PC-9 (cell line): ENCODE measurements at regions not wholly inside any gene's neighbourhood (a gene's known extent, or its start where the extent isn't known, plus 50 kb on each side); places are given as distances from the start of the nearest gene placed in this dataset.

ENCODE experiments used
- CTCF ChIP-seq: fragments of 200-600 bp; sonication (generic); conservative IDR thresholded peaks from 2 replicates; pipeline ENCODE4 v1.6.1; 2017; ENCODE audit warnings: mixed run types, antibody characterized with exemption, mild to moderate bottlenecking, moderate library complexity
- EZH2 ChIP-seq: fragments of 200-600 bp; sonication (generic); IDR thresholded peaks from 2 replicates; pipeline ENCODE4 v1.8.0; 2017; ENCODE audit warnings: antibody characterized with exemption, low read depth

- TF ChIP-seq CTCF (no peak), EZH2 (no peak)
Observed at GRCh38 chr11:131036514-131036913, 120.2 kb upstream of the SNX19 start.
